ENCODE measurements at regions not wholly inside any gene's neighbourhood (a gene's known extent, or its start where the extent isn't known, plus 50 kb on each side); places are given as distances from the start of the nearest gene placed in this dataset.

- TF ChIP-seq CTCF (conservative IDR thresholded peaks at IDR 0.05; ENCODE audit: low read depth, low read length) (no peak), EZH2 (IDR thresholded peaks at IDR 0.05; ENCODE audit: low read length, unreplicated experiment) (no peak)
Observed at GRCh38 chr12:125239563-125239962, 174.3 kb downstream of the AACS start.

All from PC-3 (cell line).